Effector memory CD4-positive, alpha-beta T cell (primary cell): ENCODE measurements at regions not wholly inside any gene's neighbourhood (a gene's known extent, or its start where the extent isn't known, plus 50 kb on each side); places are given as distances from the start of the nearest gene placed in this dataset.

Experiments used
- DNase-seq, 3 donors: peaks; one replicate each; pipeline ENCODE4 v3.0.0-alpha.2; 2020
- H3K27ac ChIP-seq: 2 replicates; pipeline ENCODE4 v1.7.0; 2013; ENCODE audit warnings: mild to moderate bottlenecking, low read length, moderate library complexity; ENCODE audit not compliant: insufficient read depth, poor library complexity, severe bottlenecking
- H3K27me3 ChIP-seq: replicated peaks from 2 replicates; pipeline ENCODE4 v1.7.0; 2013; ENCODE audit warnings: mild to moderate bottlenecking, low read length; ENCODE audit not compliant: insufficient read depth, control insufficient read depth, poor library complexity, severe bottlenecking
- H3K36me3 ChIP-seq: 2 replicates; pipeline ENCODE4 v1.7.0; 2013; ENCODE audit warnings: mild to moderate bottlenecking, low read length, moderate library complexity; ENCODE audit not compliant: control insufficient read depth, insufficient read depth
- H3K4me1 ChIP-seq: 2 replicates; pipeline ENCODE4 v1.7.0; 2013; ENCODE audit warnings: low read length, mild to moderate bottlenecking; ENCODE audit not compliant: control insufficient read depth, insufficient read depth, poor library complexity, severe bottlenecking
- H3K4me3 ChIP-seq: 2 replicates; pipeline ENCODE4 v1.7.0; 2013; ENCODE audit warnings: low read length, low read depth, mild to moderate bottlenecking; ENCODE audit not compliant: insufficient read depth, poor library complexity, severe bottlenecking
- H3K9me3 ChIP-seq: 2 replicates; pipeline ENCODE4 v1.7.0; 2013; ENCODE audit warnings: mild to moderate bottlenecking, low read length, moderate library complexity; ENCODE audit not compliant: control insufficient read depth

DNA sequence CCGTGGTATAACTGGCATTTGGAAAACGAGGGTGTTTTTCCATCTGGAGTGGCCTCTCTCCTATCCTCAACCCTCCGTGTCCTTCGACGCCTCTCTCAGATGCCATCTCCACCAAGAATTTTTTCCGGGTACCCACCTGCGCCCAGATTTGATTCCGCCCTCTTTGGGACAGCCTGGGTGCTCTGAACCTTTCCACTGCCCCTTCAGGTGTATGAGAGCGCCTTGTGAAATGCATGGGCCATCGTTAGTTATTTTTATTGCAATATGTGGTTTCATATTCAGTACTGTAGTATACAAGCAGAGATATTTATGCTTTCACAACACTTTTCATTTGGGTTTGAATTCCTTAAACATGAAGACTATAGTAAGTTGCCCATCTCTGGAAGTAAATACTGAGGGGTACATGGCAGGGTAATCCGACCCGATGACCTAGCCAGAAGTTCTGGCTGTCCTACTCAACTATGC is 78.2 kb upstream of the IFNE start:
- H3K27ac ChIP-seq: no peak overlapping the region
- peak overlapping the region; percentile 75 for H3K4me3 ChIP-seq
- H3K27me3 ChIP-seq: peaks cover 12% of the 10 kb centered on the region
- no peaks in the 10 kb centered on the region for H3K36me3 ChIP-seq
- no peak for DNase-seq
- no peaks in the 10 kb centered on the region for H3K9me3 ChIP-seq
- peaks cover 4% of the 10 kb centered on the region for H3K4me1 ChIP-seq

DNA sequence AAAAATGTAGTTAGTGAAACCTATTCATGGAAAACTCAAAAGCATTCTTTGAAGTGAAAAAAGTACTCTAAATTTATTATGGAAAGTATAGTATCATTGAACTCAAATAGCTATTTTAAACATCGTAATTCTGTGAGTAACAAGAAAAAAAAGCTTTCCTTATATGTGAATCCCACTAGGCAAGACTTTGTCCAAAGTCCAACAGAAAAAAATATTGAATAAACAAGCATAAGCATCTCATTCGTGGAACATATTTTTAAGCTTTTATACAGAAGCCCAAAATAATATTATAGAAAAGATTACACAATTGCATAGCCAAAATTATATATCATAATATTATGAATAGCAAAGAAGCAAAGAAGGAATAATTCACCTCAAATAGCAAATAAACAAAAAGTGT is 79.4 kb upstream of the IFNE start:
- no peak for DNase-seq
- no peak overlapping the region for H3K27ac ChIP-seq
- H3K9me3 ChIP-seq: no peaks in the 10 kb centered on the region
- no peak overlapping the region for H3K4me3 ChIP-seq
- H3K36me3 ChIP-seq: no peaks in the 10 kb centered on the region
- H3K4me1 ChIP-seq: peaks cover 4% of the 10 kb centered on the region
- H3K27me3 ChIP-seq: peaks cover 4% of the 10 kb centered on the region

DNA sequence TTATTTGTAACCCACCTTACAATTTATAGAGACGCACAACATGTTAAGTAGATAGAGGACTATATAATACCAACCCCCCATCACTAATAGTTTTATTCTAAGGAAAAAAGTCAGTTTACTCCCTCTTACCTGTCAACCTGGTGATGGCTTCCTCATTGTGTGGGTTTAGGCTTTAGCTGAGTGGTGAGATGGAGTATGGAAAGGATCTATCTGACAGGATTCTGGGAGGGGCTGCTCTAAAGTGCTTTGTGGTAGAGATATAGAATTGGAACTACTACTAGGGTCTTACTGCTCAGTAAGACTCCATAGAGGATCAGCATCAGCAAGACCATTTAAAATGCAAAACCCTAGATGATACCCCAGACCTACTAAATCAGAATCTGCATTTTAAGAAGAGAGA is 82.1 kb upstream of the IFNE start:
- no peak overlapping the region for H3K27ac ChIP-seq

GRCh38 chr9:21565155-21565554 is 83.0 kb upstream of the IFNE start:
- no peaks in the 10 kb centered on the region for H3K27me3 ChIP-seq
- no peak for DNase-seq
- H3K36me3 ChIP-seq: no peaks in the 10 kb centered on the region
- H3K4me1 ChIP-seq: no peaks in the 10 kb centered on the region
- H3K9me3 ChIP-seq: no peaks in the 10 kb centered on the region
- H3K4me3 ChIP-seq: no peak overlapping the region
- H3K27ac ChIP-seq: no peak overlapping the region

More for the DNA sequence above, 82.1 kb upstream of the IFNE start:
- Histone ChIP-seq H3K4me3 (no peak overlapping the region), H3K9me3 (no peaks in the 10 kb centered on the region), H3K36me3 (no peaks in the 10 kb centered on the region), H3K4me1 (no peaks in the 10 kb centered on the region), H3K27me3 (peaks cover under 1% of the 10 kb centered on the region)
- DNase-seq: no peak

DNA sequence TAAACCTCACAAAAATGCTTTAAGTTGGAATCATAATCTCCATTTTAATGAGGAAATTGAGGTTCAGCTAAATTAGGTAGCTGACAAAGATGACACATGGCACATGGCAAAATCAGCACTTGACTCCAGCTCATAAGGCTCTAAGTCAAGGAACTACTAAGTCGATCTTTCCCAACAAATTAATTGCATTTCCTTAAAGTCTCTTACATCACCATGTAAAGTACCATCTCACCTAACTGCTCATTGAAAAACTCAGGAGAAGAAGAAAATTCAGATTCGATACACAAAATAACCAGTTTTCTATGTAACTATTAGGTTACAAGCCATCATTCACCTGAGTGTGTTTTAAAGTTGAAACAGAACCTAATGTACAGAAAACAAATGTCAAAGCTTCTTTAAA is 85.8 kb upstream of the IFNE start:
- no peak overlapping the region for H3K4me3 ChIP-seq
- DNase-seq: no peak
- H3K9me3 ChIP-seq: no peaks in the 10 kb centered on the region
- no peaks in the 10 kb centered on the region for H3K4me1 ChIP-seq
- no peaks in the 10 kb centered on the region for H3K27me3 ChIP-seq
- no peak overlapping the region for H3K27ac ChIP-seq
- H3K36me3 ChIP-seq: no peaks in the 10 kb centered on the region

DNA sequence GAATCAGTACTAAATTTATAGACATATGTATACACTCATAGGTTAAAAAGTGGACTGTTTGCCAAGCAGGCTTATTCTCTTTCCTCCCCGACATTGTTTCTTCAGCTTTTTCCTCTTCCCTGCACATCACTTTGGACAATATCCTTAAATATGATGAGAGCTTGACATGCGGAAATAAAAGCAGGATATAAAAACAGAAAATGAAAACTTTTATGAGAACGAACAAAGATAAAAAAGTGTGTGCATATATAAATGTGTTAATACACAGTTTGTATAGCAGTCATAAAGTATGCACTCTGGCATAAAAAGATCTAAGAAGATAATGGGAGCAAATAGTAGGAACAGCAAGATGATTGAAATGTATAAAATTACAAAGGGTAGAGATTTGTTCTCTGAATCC is 86.4 kb upstream of the IFNE start:
- no peaks in the 10 kb centered on the region for H3K36me3 ChIP-seq
- no peak overlapping the region for H3K4me3 ChIP-seq
- H3K9me3 ChIP-seq: no peaks in the 10 kb centered on the region
- H3K4me1 ChIP-seq: no peaks in the 10 kb centered on the region
- DNase-seq: no peak
- H3K27me3 ChIP-seq: no peaks in the 10 kb centered on the region
- no peak overlapping the region for H3K27ac ChIP-seq

DNA sequence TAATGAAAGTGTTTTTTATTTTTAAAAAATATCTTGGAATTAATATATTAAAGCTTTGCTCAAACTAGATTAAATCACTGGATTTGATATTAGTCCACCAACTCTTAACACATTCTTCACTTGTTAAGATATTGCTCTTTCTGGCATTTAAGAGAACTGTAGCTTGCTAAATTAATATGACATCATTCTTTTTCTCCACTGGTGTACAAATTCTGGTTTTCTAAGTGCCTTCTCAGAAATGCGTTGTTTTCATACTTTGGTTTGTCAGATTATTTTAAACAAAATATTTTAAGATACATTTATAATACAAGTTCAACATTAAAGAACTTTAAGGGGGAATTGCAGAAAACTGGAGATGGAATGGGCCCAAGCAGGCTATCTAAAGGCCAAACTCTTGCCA is 87.6 kb upstream of the IFNE start:
- Histone ChIP-seq H3K36me3 (no peaks in the 10 kb centered on the region), H3K27ac (no peak overlapping the region)

GRCh38 chr9:21570643-21571275 is 88.6 kb upstream of the IFNE start:
- DNase-seq: no peak
- no peak overlapping the region for H3K27ac ChIP-seq
- H3K4me3 ChIP-seq: no peak overlapping the region
- H3K27me3 ChIP-seq: no peaks in the 10 kb centered on the region
- no peaks in the 10 kb centered on the region for H3K36me3 ChIP-seq
- no peaks in the 10 kb centered on the region for H3K9me3 ChIP-seq
- H3K4me1 ChIP-seq: no peaks in the 10 kb centered on the region

More for the DNA sequence above, 87.6 kb upstream of the IFNE start:
- DNase-seq: no peak
- no peaks in the 10 kb centered on the region for H3K27me3 ChIP-seq
- H3K9me3 ChIP-seq: no peaks in the 10 kb centered on the region
- no peak overlapping the region for H3K4me3 ChIP-seq
- no peaks in the 10 kb centered on the region for H3K4me1 ChIP-seq

DNA sequence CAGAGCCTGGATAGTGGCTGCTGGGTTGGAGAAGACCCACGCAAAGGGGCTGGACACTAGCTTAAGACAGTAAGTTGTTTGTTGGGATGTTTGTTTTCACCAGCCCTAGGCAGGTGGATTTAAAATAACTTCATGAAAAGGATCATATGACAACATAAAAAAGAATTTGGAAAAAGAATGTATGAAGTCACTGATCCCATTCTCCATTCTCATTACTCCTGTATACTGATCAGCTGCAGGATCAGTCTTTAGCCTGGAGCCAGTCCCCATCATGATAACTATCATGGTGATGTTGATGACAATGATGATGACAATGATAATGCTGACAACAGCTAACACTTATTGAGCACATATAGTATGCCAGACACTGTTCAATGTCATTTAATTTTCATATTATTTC is 92.1 kb upstream of the IFNE start:
- Histone ChIP-seq H3K4me1 (peaks cover 4% of the 10 kb centered on the region), H3K27ac (no peak overlapping the region), H3K27me3 (no peaks in the 10 kb centered on the region), H3K9me3 (no peaks in the 10 kb centered on the region), H3K36me3 (no peaks in the 10 kb centered on the region), H3K4me3 (no peak overlapping the region)
- DNase-seq: no peak

GRCh38 chr9:21576331-21577189 is 94.4 kb upstream of the IFNE start:
- Histone ChIP-seq H3K27me3 (no peaks in the 10 kb centered on the region), H3K4me1 (peaks cover 4% of the 10 kb centered on the region), H3K4me3 (no peak overlapping the region), H3K36me3 (no peaks in the 10 kb centered on the region), H3K9me3 (no peaks in the 10 kb centered on the region), H3K27ac (no peak overlapping the region)
- DNase-seq: no peak
